ENCODE measurements at regions not wholly inside any gene's neighbourhood (a gene's known extent, or its start where the extent isn't known, plus 50 kb on each side); places are given as distances from the start of the nearest gene placed in this dataset.
"Not testable (repeated sequence)": the region's sequence is repeated elsewhere in the genome, so short reads cannot be mapped to it uniquely, and the experiment has no call there.

- DNase-seq (ENCODE audit: low spot score in 2 of 2), result no peak
- H3K36me3 ChIP-seq (replicated peaks), result no peaks in the 10 kb centered on the region
- no peaks in the 10 kb centered on the region for H3K27me3 ChIP-seq (ENCODE audit: low read depth)
- in situ Hi-C loops (cut with MboI; ENCODE audit: low sequenced_read_pairs), result no loop called here
- no peak overlapping the region for H3K4me3 ChIP-seq
- H3K9me3 ChIP-seq, result no peaks in the 10 kb centered on the region
- H3K4me1 ChIP-seq, result no peaks in the 10 kb centered on the region
These were observed 301.0 kb downstream of the RWDD3 start for GRCh38 chr1:95534985-95535384.

DNA sequence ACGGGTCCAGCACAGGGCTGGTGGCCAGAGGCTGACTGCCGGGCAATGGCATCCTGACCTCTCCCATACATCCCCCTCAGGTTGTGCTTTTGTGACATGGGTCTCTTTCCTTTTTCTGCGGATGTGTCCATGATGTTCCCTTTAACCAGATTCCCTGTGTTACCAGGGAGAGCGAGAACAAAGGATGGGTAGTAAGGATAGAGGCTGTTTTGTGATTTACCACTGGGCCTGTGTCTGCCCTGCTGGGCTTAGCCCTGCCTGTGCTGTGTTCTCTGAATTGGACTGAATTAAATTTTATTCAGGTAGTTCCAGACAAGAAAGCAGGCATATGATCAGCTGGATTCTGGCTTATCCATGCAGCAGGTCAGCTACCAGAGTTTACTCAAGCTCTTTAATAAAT lies 301.6 kb downstream of the RWDD3 start:
- no peaks in the 10 kb centered on the region for H3K9me3 ChIP-seq
- no peaks in the 10 kb centered on the region for H3K36me3 ChIP-seq (replicated peaks)
- no peaks in the 10 kb centered on the region for H3K27me3 ChIP-seq (ENCODE audit: low read depth)
- H3K4me1 ChIP-seq, result no peaks in the 10 kb centered on the region
- H3K4me3 ChIP-seq, result no peak overlapping the region
- no peak for DNase-seq (ENCODE audit: low spot score in 2 of 2)
- in situ Hi-C loops (cut with MboI; ENCODE audit: low sequenced_read_pairs), result no loop called here

- H3K9me3 ChIP-seq, result no peaks in the 10 kb centered on the region
- H3K27me3 ChIP-seq (ENCODE audit: low read depth), result no peaks in the 10 kb centered on the region
- in situ Hi-C loops (cut with MboI; ENCODE audit: low sequenced_read_pairs), result no loop called here
- H3K36me3 ChIP-seq (replicated peaks), result no peaks in the 10 kb centered on the region
- H3K4me3 ChIP-seq, result no peak overlapping the region
- DNase-seq (ENCODE audit: low spot score in 2 of 2), result no peak
- H3K4me1 ChIP-seq, result no peaks in the 10 kb centered on the region
These were observed 302.5 kb downstream of the RWDD3 start for GRCh38 chr1:95536501-95536900.

- Histone ChIP-seq H3K4me3 (no peak overlapping the region), H3K36me3 (replicated peaks) (no peaks in the 10 kb centered on the region), H3K27me3 (ENCODE audit: low read depth) (no peaks in the 10 kb centered on the region), H3K4me1 (no peaks in the 10 kb centered on the region), H3K9me3 (no peaks in the 10 kb centered on the region)
- no peak for DNase-seq (ENCODE audit: low spot score in 2 of 2)
- in situ Hi-C loops (cut with MboI; ENCODE audit: low sequenced_read_pairs), result no loop called here
These were observed 303.2 kb downstream of the RWDD3 start for GRCh38 chr1:95537176-95537575.

DNA sequence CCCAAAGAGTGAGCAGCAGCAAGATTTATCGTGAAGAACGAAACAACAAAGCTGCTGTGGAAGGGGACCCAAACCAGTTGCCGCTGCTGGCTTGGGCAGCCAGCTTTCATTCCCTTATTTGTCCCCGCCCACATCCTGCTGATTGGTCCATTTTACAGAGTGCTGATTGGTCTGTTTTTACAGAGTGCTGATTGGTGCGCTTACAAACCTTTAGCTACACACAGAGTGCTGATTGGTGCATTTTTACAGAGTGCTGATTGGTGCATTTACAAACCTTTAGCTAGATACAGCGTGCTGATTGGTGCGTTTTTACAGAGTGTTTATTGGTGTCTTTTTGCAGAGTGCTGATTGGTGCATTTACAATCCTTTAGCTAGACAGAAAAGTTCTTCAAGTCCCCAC lies 304.2 kb downstream of the RWDD3 start:
- H3K9me3 ChIP-seq; DNase-seq (ENCODE audit: low spot score in 2 of 2); H3K4me1 ChIP-seq; in situ Hi-C loops (cut with MboI; ENCODE audit: low sequenced_read_pairs); H3K27me3 ChIP-seq (ENCODE audit: low read depth); H3K4me3 ChIP-seq; H3K36me3 ChIP-seq (replicated peaks): not testable (repeated sequence)

DNA sequence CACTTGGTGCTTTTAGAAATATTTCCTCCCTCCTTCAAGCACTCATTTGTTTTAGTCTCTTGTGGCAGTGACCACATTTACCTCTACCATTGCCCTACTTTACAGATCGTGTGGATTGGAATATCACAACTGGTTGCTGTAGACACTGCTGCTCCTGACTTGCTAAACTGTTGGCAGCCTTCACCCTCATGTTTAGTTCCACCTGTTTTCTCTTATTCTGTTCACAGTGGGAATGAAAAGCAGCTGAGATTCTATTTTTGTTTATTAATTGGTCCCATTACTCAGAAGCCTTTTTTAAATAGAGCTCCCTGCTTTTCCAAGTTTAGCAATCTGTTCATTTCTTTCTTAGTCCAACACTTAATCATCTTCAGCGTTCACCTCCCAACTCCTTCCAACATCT lies 308.9 kb downstream of the RWDD3 start:
- H3K4me3 ChIP-seq, result no peak overlapping the region
- H3K27me3 ChIP-seq (ENCODE audit: low read depth), result no peaks in the 10 kb centered on the region
- no peak for DNase-seq (ENCODE audit: low spot score in 2 of 2)
- H3K36me3 ChIP-seq (replicated peaks), result no peaks in the 10 kb centered on the region
- in situ Hi-C loops (cut with MboI; ENCODE audit: low sequenced_read_pairs), result no loop called here
- H3K4me1 ChIP-seq, result no peaks in the 10 kb centered on the region
- no peaks in the 10 kb centered on the region for H3K9me3 ChIP-seq

DNA sequence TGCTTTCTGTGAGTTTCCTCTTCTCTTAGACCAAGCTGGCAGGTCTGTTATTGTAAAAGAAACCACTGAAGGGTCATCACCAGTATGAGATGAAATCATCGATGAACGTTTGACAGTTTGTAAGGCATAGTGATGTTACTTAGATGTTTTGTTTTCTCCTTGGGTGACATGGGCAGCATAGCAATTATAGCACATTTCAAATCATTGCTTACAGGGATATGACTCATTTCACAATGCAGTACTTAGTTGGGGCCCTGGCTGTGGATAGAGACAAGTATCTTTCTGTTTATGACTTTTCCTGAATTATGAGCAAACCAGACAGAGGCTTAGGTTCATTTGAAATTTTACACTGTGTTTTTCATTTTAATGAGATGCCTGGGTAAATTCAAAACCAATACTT lies 313.0 kb downstream of the RWDD3 start:
- no peak for DNase-seq (ENCODE audit: low spot score in 2 of 2)
- Histone ChIP-seq H3K4me1 (no peaks in the 10 kb centered on the region), H3K4me3 (no peak overlapping the region), H3K27me3 (ENCODE audit: low read depth) (no peaks in the 10 kb centered on the region), H3K9me3 (no peaks in the 10 kb centered on the region), H3K36me3 (replicated peaks) (no peaks in the 10 kb centered on the region)
- in situ Hi-C loops (cut with MboI; ENCODE audit: low sequenced_read_pairs), result no loop called here

DNA sequence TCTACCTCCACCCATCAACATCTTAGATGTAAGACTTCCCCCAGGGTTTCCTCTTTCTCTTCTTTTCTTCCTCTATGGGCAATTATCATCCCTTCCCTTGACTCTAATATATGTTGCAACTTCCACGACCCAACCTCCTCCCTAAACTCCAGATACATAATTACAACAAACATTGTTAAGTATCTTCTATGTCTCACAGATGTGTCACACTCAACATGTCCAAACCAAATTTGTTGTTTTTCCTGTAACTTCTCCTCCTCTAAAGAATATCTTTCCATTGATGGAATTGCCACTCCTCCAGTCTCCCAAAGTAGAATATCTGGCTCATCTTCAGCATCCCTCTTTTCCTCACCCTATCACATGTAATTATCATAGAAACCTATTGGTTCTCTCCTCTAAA lies 314.2 kb downstream of the RWDD3 start:
- no peaks in the 10 kb centered on the region for H3K27me3 ChIP-seq (ENCODE audit: low read depth)
- no peak for DNase-seq (ENCODE audit: low spot score in 2 of 2)
- no peaks in the 10 kb centered on the region for H3K4me1 ChIP-seq
- H3K4me3 ChIP-seq, result no peak overlapping the region
- H3K36me3 ChIP-seq (replicated peaks), result no peaks in the 10 kb centered on the region
- no peaks in the 10 kb centered on the region for H3K9me3 ChIP-seq
- in situ Hi-C loops (cut with MboI; ENCODE audit: low sequenced_read_pairs), result no loop called here

DNA sequence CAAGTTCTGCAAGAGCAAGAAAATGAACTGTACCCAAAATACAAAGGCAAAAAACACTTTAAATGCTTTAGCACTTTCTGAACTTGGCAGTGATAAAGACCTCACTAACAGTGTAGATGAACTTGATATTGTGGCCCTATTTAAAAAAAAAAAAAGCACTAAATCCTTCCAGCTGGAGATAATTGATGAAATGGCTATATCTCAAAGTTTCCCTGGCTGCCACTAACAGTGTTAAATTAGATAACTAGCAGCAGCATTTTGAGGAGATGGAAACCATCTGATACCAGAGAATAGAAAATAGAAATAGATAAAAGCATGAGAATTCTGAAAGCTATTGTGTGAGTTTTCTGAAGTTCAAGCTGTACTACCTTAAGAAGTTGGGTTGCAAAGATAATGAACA lies 317.2 kb downstream of the RWDD3 start:
- in situ Hi-C loops (cut with MboI; ENCODE audit: low sequenced_read_pairs), result no loop called here
- Histone ChIP-seq H3K27me3 (ENCODE audit: low read depth) (no peaks in the 10 kb centered on the region), H3K36me3 (replicated peaks) (no peaks in the 10 kb centered on the region), H3K9me3 (no peaks in the 10 kb centered on the region), H3K4me1 (no peaks in the 10 kb centered on the region), H3K4me3 (no peak overlapping the region)
- no peak for DNase-seq (ENCODE audit: low spot score in 2 of 2)

- Histone ChIP-seq H3K4me3 (no peak overlapping the region), H3K27me3 (ENCODE audit: low read depth) (no peaks in the 10 kb centered on the region), H3K4me1 (no peaks in the 10 kb centered on the region), H3K36me3 (replicated peaks) (no peaks in the 10 kb centered on the region), H3K9me3 (0 out of 2 replicates have a peak, but pooled peaks cover 2% of the 10 kb centered on the region)
- in situ Hi-C loops (cut with MboI; ENCODE audit: low sequenced_read_pairs), result no loop called here
- DNase-seq (ENCODE audit: low spot score in 2 of 2), result no peak
These were observed 319.6 kb downstream of the RWDD3 start for GRCh38 chr1:95553595-95553994.

- H3K4me3 ChIP-seq, result no peak overlapping the region
- in situ Hi-C loops (cut with MboI; ENCODE audit: low sequenced_read_pairs), result no loop called here
- H3K36me3 ChIP-seq (replicated peaks), result no peaks in the 10 kb centered on the region
These were observed 320.4 kb downstream of the RWDD3 start for GRCh38 chr1:95554408-95554807.

GRCh38 chr1:95558791-95559190 lies 324.8 kb downstream of the RWDD3 start:
- Histone ChIP-seq H3K4me1 (peaks cover 7% of the 10 kb centered on the region; the same call in 1 of the 2 replicates), H3K4me3 (no peak overlapping the region), H3K9me3 (peaks cover 2% of the 10 kb centered on the region; the same call in 1 of the 2 replicates), H3K27me3 (ENCODE audit: low read depth) (no peaks in the 10 kb centered on the region), H3K36me3 (replicated peaks) (no peaks in the 10 kb centered on the region)
- DNase-seq (ENCODE audit: low spot score in 2 of 2), result no peak
- in situ Hi-C loops (cut with MboI; ENCODE audit: low sequenced_read_pairs), result no loop called here

More at GRCh38 chr1:95554408-95554807, 320.4 kb downstream of the RWDD3 start:
- no peak for DNase-seq (ENCODE audit: low spot score in 2 of 2)
- Histone ChIP-seq H3K9me3 (0 out of 2 replicates have a peak, but pooled peaks cover 2% of the 10 kb centered on the region), H3K4me1 (no peaks in the 10 kb centered on the region), H3K27me3 (ENCODE audit: low read depth) (no peaks in the 10 kb centered on the region)

DNA sequence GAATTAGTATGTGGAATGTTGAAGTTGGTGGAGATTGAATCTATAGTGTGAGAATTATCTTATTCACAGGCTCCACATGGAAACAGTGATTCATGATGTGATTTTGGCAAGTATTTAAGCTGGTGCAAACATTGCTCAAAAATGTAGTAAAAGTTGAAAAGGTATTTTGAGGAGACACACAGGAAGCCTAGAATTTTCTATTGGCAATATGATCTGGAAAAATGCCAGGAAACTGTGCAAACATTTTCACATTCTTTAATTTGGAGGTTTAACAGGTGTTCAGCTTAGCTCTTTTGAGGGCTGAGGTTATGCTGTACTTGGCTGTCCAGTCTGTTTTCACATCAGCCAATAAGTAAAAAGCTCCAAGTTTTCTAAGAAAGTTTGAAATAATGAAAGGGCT lies 327.3 kb downstream of the RWDD3 start:
- no peaks in the 10 kb centered on the region for H3K36me3 ChIP-seq (replicated peaks)
- H3K4me1 ChIP-seq, result peaks cover 7% of the 10 kb centered on the region; the same call in 1 of the 2 replicates
- DNase-seq (ENCODE audit: low spot score in 2 of 2), result no peak
- peaks cover 2% of the 10 kb centered on the region; the same call in 1 of the 2 replicates for H3K9me3 ChIP-seq
- H3K4me3 ChIP-seq, result no peak overlapping the region
- H3K27me3 ChIP-seq (ENCODE audit: low read depth), result no peaks in the 10 kb centered on the region
- in situ Hi-C loops (cut with MboI; ENCODE audit: low sequenced_read_pairs), result no loop called here

GRCh38 chr1:95562230-95562629 lies 328.2 kb downstream of the RWDD3 start:
- no peaks in the 10 kb centered on the region for H3K36me3 ChIP-seq (replicated peaks)
- no peak for DNase-seq (ENCODE audit: low spot score in 2 of 2)
- no peak overlapping the region for H3K4me3 ChIP-seq
- H3K9me3 ChIP-seq, result no peaks in the 10 kb centered on the region; the same call in 1 of the 2 replicates
- no peaks in the 10 kb centered on the region for H3K27me3 ChIP-seq (ENCODE audit: low read depth)
- in situ Hi-C loops (cut with MboI; ENCODE audit: low sequenced_read_pairs), result no loop called here
- peaks cover 7% of the 10 kb centered on the region; the same call in 1 of the 2 replicates for H3K4me1 ChIP-seq

GRCh38 chr1:95572002-95572401 lies 338.0 kb downstream of the RWDD3 start:
- Histone ChIP-seq H3K9me3 (no peaks in the 10 kb centered on the region), H3K4me1 (no peaks in the 10 kb centered on the region; the same call in 1 of the 2 replicates), H3K27me3 (ENCODE audit: low read depth) (no peaks in the 10 kb centered on the region), H3K36me3 (replicated peaks) (no peaks in the 10 kb centered on the region), H3K4me3 (no peak overlapping the region)
- in situ Hi-C loops (cut with MboI; ENCODE audit: low sequenced_read_pairs), result no loop called here
- DNase-seq (ENCODE audit: low spot score in 2 of 2), result no peak

Measured in HAP-1 (cell line).